PC-3 (cell line): ENCODE measurements at regions not wholly inside any gene's neighbourhood (a gene's known extent, or its start where the extent isn't known, plus 50 kb on each side); places are given as distances from the start of the nearest gene placed in this dataset.
A peak's percentile ranks its signal among the peaks of the same experiment; 100 is the strongest.

Experiments used
- ATAC-seq: fragments of 200-7000 bp; cut with Tn5 transposase; 2 replicates; pipeline ENCODE4 v1.9.1; 2020; ENCODE audit warnings: mild to moderate bottlenecking, moderate library complexity
- BruUV-seq: library from RNA; stranded (reverse); fragments of 400-500 nt; replicated peaks from 2 replicates; lab custom pipeline; 2021; lab: Mats Ljungman, UMichigan
- CTCF ChIA-PET: fragments of 300-600 bp; sonication (Branson Sonifier 250); formaldehyde crosslinking; loops from one replicate; lab custom pipeline; 2022; ENCODE audit warnings: antibody characterized with exemption; lab: Charles Lee
- POLR2A ChIA-PET: fragments of 300-600 bp; sonication (Branson Sonifier 250); formaldehyde crosslinking; loops from one replicate; lab custom pipeline; 2022; ENCODE audit warnings: antibody characterized with exemption; ENCODE audit not compliant: unreplicated experiment; lab: Charles Lee
- DNase-seq: peaks from one replicate; pipeline ENCODE4 v3.0.0-alpha.2; 2015
- H2AFZ ChIP-seq: fragments of 300-600 bp; sonication (generic); 2 replicates; pipeline ENCODE4 v1.6.0; 2016; ENCODE audit warnings: antibody characterized with exemption, low read length
- H3F3A ChIP-seq: fragments of 300-600 bp; sonication (generic); one replicate; pipeline ENCODE4 v1.6.0; 2017; ENCODE audit warnings: antibody characterized with exemption, low read length, control low read depth, mild to moderate bottlenecking; ENCODE audit not compliant: unreplicated experiment
- H3K27ac ChIP-seq: fragments of 300-600 bp; sonication (generic); 2 replicates; pipeline ENCODE4 v1.5.1; 2016; ENCODE audit warnings: mild to moderate bottlenecking, low read length
- H3K27me3 ChIP-seq: fragments of 300-600 bp; sonication (generic); 2 replicates; pipeline ENCODE4 v1.6.1; 2016; ENCODE audit warnings: low read length, mixed read lengths
- H3K36me3 ChIP-seq: fragments of 300-600 bp; sonication (generic); 2 replicates; pipeline ENCODE4 v1.6.1; 2016; ENCODE audit warnings: low read depth, mixed run types, low read length, mixed read lengths
- H3K4me1 ChIP-seq: fragments of 300-600 bp; sonication (generic); 2 replicates; pipeline ENCODE4 v1.5.1; 2016; ENCODE audit warnings: low read length; ENCODE audit not compliant: insufficient read depth
- H3K4me2 ChIP-seq: fragments of 300-600 bp; sonication (generic); 2 replicates; pipeline ENCODE4 v1.6.0; 2016; ENCODE audit warnings: low read length
- H3K4me3 ChIP-seq: fragments of 300-600 bp; sonication (generic); 2 replicates; pipeline ENCODE4 v1.5.1; 2016; ENCODE audit warnings: mild to moderate bottlenecking, low read length, mixed read lengths
- H3K79me2 ChIP-seq: fragments of 300-600 bp; sonication (generic); 2 replicates; pipeline ENCODE4 v1.6.1; 2017; ENCODE audit warnings: low read length, mixed read lengths
- H3K9ac ChIP-seq: fragments of 300-600 bp; sonication (generic); 2 replicates; pipeline ENCODE4 v1.6.0; 2016; ENCODE audit warnings: mild to moderate bottlenecking, low read length
- H3K9me2 ChIP-seq: fragments of 300-600 bp; sonication (generic); replicated peaks from 2 replicates; pipeline ENCODE4 v1.6.1; 2016; ENCODE audit warnings: mixed run types, low read length, mixed read lengths
- H3K9me3 ChIP-seq: fragments of 300-600 bp; sonication (generic); 2 replicates; pipeline ENCODE4 v1.6.1; 2016; ENCODE audit warnings: low read length, mixed read lengths
- H4K20me1 ChIP-seq: fragments of 300-600 bp; sonication (generic); 2 replicates; pipeline ENCODE4 v1.6.1; 2016; ENCODE audit warnings: low read length, mixed read lengths
- EZH2 ChIP-seq: fragments of 300-600 bp; sonication (generic); IDR thresholded peaks from one replicate; pipeline ENCODE4 v1.6.1; 2017; ENCODE audit warnings: antibody characterized with exemption, mild to moderate bottlenecking, low read length; ENCODE audit not compliant: unreplicated experiment
- EZH2phosphoT487 ChIP-seq: fragments of 300-600 bp; sonication (generic); IDR thresholded peaks from 2 replicates; pipeline ENCODE4 v1.6.1; 2018; ENCODE audit warnings: mild to moderate bottlenecking, antibody characterized with exemption, low read length, borderline replicate concordance
- intact Hi-C: fragments of 100-400 bp; cut with micrococcal nuclease; formaldehyde crosslinking; loops from 2 replicates; pipeline ENCODE4 v1.9.0; 2023
- TF ChIP-seq, protein P1 (sequence below): fragments of 300-600 bp; sonication (generic); conservative IDR thresholded peaks from 2 replicates; pipeline ENCODE4 v1.5.1; 2017; ENCODE audit warnings: antibody characterized with exemption, low read depth, mild to moderate bottlenecking, low read length

DNA sequence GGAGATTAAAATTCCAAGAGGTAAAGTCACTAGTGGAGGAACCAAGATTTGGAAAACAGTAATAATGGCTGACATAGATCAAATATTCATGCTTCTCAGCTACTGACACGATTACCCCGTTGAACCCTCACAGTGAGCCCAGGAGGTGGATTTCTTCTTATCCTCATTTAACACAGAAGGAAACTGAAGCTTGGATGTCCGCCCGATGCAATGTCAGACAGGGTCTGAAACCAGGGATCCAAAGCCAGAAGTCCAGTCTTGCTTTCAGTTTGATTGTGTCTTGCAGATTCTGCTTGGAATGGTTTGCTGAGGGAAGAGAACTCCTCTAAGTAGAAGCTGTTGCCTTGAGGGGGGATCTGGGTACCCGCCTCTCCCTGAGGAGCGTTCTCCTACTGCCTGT is 404.7 kb downstream of the KCNRG start:
- no peaks in the 10 kb centered on the region for H3K9me3 ChIP-seq
- no peaks in the 10 kb centered on the region for H3K36me3 ChIP-seq
- POLR2A ChIA-PET: no interaction called here
- intact Hi-C loops: loop anchor here (5.0 kb wide), 2 partner anchors 63 to 112 kb away; no protein-coding TSS in a partner anchor
- no peak overlapping the region for H3K4me2 ChIP-seq
- ATAC-seq (no peak), DNase-seq (no peak)
- H2AFZ ChIP-seq: no peak overlapping the region
- H3K4me1 ChIP-seq: peaks cover 21% of the 10 kb centered on the region
- no peak for TF ChIP-seq EZH2phosphoT487
- TF ChIP-seq, protein P1, sequence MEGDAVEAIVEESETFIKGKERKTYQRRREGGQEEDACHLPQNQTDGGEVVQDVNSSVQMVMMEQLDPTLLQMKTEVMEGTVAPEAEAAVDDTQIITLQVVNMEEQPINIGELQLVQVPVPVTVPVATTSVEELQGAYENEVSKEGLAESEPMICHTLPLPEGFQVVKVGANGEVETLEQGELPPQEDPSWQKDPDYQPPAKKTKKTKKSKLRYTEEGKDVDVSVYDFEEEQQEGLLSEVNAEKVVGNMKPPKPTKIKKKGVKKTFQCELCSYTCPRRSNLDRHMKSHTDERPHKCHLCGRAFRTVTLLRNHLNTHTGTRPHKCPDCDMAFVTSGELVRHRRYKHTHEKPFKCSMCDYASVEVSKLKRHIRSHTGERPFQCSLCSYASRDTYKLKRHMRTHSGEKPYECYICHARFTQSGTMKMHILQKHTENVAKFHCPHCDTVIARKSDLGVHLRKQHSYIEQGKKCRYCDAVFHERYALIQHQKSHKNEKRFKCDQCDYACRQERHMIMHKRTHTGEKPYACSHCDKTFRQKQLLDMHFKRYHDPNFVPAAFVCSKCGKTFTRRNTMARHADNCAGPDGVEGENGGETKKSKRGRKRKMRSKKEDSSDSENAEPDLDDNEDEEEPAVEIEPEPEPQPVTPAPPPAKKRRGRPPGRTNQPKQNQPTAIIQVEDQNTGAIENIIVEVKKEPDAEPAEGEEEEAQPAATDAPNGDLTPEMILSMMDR: no peak
- no peak for TF ChIP-seq EZH2
- H3K4me3 ChIP-seq: no peak overlapping the region
- H3K9me2 ChIP-seq: no peaks in the 10 kb centered on the region
- no peaks in the 10 kb centered on the region for H3K79me2 ChIP-seq
- H3K27me3 ChIP-seq: no peaks in the 10 kb centered on the region
- H3F3A ChIP-seq: no peaks in the 10 kb centered on the region
- BruUV-seq: no TSS peak
- no peaks in the 10 kb centered on the region for H4K20me1 ChIP-seq
- H3K27ac ChIP-seq: no peak overlapping the region
- H3K9ac ChIP-seq: no peak overlapping the region
- CTCF ChIA-PET: no interaction called here

DNA sequence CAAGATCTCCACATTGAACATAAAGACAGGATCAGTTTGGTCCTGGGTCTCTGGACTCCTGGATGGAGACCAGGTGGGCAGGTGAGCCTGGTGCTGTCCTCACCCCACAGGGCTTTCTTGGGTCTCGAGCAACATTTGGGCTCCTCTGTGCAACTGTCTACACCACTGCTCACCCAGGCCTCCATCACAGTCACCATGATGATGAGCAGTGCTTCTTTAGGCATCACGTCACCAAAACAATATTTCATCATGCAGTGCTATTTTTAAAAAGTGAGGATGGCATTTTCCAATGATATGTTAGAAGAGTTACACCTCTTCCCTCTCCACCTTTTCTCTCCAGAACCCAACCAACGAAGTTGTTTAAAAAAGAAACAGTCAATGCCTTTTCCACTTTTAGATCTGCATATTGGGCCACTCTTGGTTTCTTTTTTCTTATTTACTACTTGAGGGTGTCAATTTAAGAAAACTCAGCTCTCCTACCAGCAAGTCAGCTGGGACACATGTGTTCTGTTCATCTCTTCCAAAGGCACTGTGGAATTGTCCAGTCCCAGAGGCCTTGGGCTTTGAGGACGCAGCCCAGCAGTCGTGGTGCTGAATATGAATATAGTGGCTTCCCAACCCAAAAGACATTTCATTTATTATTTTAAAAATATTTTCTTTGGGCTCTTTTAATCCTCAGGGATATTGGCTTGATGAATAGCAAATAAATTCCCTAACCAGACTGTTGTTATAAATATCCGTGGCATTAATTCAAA is 405.7 kb downstream of the KCNRG start:
- H3K79me2 ChIP-seq: no peaks in the 10 kb centered on the region
- no TSS peak for BruUV-seq
- peaks cover 21% of the 10 kb centered on the region for H3K4me1 ChIP-seq
- no peaks in the 10 kb centered on the region for H3K27me3 ChIP-seq
- no peak; the same call in 1 of the 2 replicates for ATAC-seq
- no peaks in the 10 kb centered on the region for H3K36me3 ChIP-seq
- intact Hi-C loops: loop anchor here (5.0 kb wide), 2 partner anchors 64 to 111 kb away; no protein-coding TSS in a partner anchor
- TF ChIP-seq EZH2phosphoT487 (no peak), EZH2 (no peak)
- TF ChIP-seq, protein P1: no peak
- H3K9ac ChIP-seq: no peak overlapping the region
- peak overlapping the region; percentile 52 for H3K27ac ChIP-seq
- no peak for DNase-seq
- peak overlapping the region; percentile 47; the same call in 1 of the 2 replicates for H3K4me2 ChIP-seq
- no peaks in the 10 kb centered on the region for H3F3A ChIP-seq
- no peaks in the 10 kb centered on the region for H3K9me3 ChIP-seq
- H4K20me1 ChIP-seq: no peaks in the 10 kb centered on the region
- H3K9me2 ChIP-seq: no peaks in the 10 kb centered on the region
- ChIA-PET POLR2A (no interaction called here), CTCF (no interaction called here)
- no peak overlapping the region for H2AFZ ChIP-seq
- H3K4me3 ChIP-seq: no peak overlapping the region
